ENCODE measurements at regions not wholly inside any gene's neighbourhood (a gene's known extent, or its start where the extent isn't known, plus 50 kb on each side); places are given as distances from the start of the nearest gene placed in this dataset.

GRCh38 chr10:98328163-98328562, 60.2 kb upstream of the LOXL4 start:
- TF ChIP-seq BACH2 (CRISPR knock-in tag; IDR thresholded peaks at IDR 0.05; ENCODE audit: borderline replicate concordance), result no peak
- TF ChIP-seq TCF4 (CRISPR knock-in tag; IDR thresholded peaks at IDR 0.05; ENCODE audit: borderline replicate concordance), result no peak
- TF ChIP-seq TSHZ2 (CRISPR knock-in tag; IDR thresholded peaks at IDR 0.05), result no peak
- no peak for TF ChIP-seq ISL1 (CRISPR knock-in tag; IDR thresholded peaks at IDR 0.05)
- no peak for TF ChIP-seq PATZ1 (CRISPR knock-in tag; IDR thresholded peaks at IDR 0.05; ENCODE audit: borderline replicate concordance)
- TF ChIP-seq POU6F1 (CRISPR knock-in tag; IDR thresholded peaks at IDR 0.05; ENCODE audit: borderline replicate concordance, low read depth), result no peak
- TF ChIP-seq ZNF70 (CRISPR knock-in tag; IDR thresholded peaks at IDR 0.05), result no peak
- no peak for TF ChIP-seq ZNF565 (CRISPR knock-in tag; conservative IDR thresholded peaks at IDR 0.05; ENCODE audit: low read depth)
- no peak for TF ChIP-seq SNAI2 (CRISPR knock-in tag; IDR thresholded peaks at IDR 0.05)
- TF ChIP-seq RARB (CRISPR knock-in tag; IDR thresholded peaks at IDR 0.05), result no peak
- no peak for TF ChIP-seq ZFP30 (CRISPR knock-in tag; IDR thresholded peaks at IDR 0.05)
- TF ChIP-seq ZFP3 (CRISPR knock-in tag; IDR thresholded peaks at IDR 0.05), result no peak
- no peak for TF ChIP-seq ZC3H10 (CRISPR knock-in tag; IDR thresholded peaks at IDR 0.05)

Measured in SK-N-SH treated with all-trans-retinoic acid at 6 μM for 48 hours (cell line).